Progenitor cell of endocrine pancreas (in vitro differentiated cells): ENCODE measurements at regions not wholly inside any gene's neighbourhood (a gene's known extent, or its start where the extent isn't known, plus 50 kb on each side); places are given as distances from the start of the nearest gene placed in this dataset.
A peak's percentile ranks its signal among the peaks of the same experiment; 100 is the strongest.

Experiments used
- DNase-seq: peaks from one replicate; pipeline ENCODE4 v3.0.0; 2021; ENCODE audit warnings: low spot score; ENCODE audit not compliant: unreplicated experiment
- H3K27ac Mint-ChIP-seq: 2 replicates; pipeline ENCODE4 v1.8.0; 2021; ENCODE audit warnings: mild to moderate bottlenecking, moderate library complexity, mixed read lengths
- H3K27me3 Mint-ChIP-seq: 2 replicates; pipeline ENCODE4 v1.8.0; 2021; ENCODE audit warnings: mixed read lengths
- H3K36me3 Mint-ChIP-seq: 2 replicates; pipeline ENCODE4 v1.8.0; 2022; ENCODE audit warnings: mixed read lengths; ENCODE audit not compliant: insufficient read depth
- H3K4me1 Mint-ChIP-seq: 2 replicates; pipeline ENCODE4 v1.8.0; 2021; ENCODE audit warnings: low read depth, mixed read lengths
- H3K4me3 Mint-ChIP-seq: 2 replicates; pipeline ENCODE4 v1.8.0; 2021; ENCODE audit warnings: low read depth, mild to moderate bottlenecking, moderate library complexity, mixed read lengths
- H3K9me3 Mint-ChIP-seq: 2 replicates; pipeline ENCODE4 v1.8.0; 2021; ENCODE audit warnings: low read depth, mixed read lengths
- TF ChIP-seq, protein P1 (sequence below): fragments of 200-600 bp; sonication (generic); IDR thresholded peaks from one replicate; pipeline ENCODE4 v1.5.0; 2021; ENCODE audit warnings: antibody characterized with exemption, mild to moderate bottlenecking; ENCODE audit not compliant: unreplicated experiment

- DNase-seq = no peak
- Mint-ChIP-seq H3K4me3 (no peak overlapping the region), H3K27ac (no peak overlapping the region), H3K9me3 (no peaks in the 10 kb centered on the region), H3K27me3 (no peaks in the 10 kb centered on the region), H3K4me1 (peaks cover 26% of the 10 kb centered on the region), H3K36me3 (no peaks in the 10 kb centered on the region)
- TF ChIP-seq, protein P1, sequence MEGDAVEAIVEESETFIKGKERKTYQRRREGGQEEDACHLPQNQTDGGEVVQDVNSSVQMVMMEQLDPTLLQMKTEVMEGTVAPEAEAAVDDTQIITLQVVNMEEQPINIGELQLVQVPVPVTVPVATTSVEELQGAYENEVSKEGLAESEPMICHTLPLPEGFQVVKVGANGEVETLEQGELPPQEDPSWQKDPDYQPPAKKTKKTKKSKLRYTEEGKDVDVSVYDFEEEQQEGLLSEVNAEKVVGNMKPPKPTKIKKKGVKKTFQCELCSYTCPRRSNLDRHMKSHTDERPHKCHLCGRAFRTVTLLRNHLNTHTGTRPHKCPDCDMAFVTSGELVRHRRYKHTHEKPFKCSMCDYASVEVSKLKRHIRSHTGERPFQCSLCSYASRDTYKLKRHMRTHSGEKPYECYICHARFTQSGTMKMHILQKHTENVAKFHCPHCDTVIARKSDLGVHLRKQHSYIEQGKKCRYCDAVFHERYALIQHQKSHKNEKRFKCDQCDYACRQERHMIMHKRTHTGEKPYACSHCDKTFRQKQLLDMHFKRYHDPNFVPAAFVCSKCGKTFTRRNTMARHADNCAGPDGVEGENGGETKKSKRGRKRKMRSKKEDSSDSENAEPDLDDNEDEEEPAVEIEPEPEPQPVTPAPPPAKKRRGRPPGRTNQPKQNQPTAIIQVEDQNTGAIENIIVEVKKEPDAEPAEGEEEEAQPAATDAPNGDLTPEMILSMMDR = peak; percentile 71
These were observed 244.7 kb downstream of the PIK3R1 start for GRCh38 chr5:68460147-68460798.

DNA sequence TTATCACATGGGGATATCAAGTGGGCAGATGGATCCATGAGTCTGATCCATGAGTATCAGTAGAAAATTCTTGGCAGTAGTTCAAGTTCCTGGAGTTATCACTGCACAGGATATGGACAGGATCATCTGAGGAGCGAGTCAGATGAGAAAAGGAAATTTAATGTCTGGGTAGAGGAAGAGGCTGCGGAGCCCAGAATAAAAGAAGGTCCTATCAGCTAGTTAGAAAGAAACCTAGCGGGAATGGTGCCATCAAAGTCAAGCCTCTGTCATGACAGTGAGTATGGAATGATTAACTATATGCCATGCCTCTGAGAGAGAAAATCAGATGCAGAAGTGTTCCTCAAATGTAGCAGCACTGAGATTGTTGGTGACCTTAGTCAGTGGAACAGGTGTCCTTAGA lies 248.1 kb downstream of the PIK3R1 start:
- DNase-seq = no peak
- H3K27me3 Mint-ChIP-seq = no peaks in the 10 kb centered on the region
- H3K4me3 Mint-ChIP-seq = no peak overlapping the region
- H3K36me3 Mint-ChIP-seq = no peaks in the 10 kb centered on the region
- no peak overlapping the region for H3K27ac Mint-ChIP-seq
- H3K9me3 Mint-ChIP-seq = no peaks in the 10 kb centered on the region
- TF ChIP-seq, protein P1 = no peak
- H3K4me1 Mint-ChIP-seq = peaks cover 12% of the 10 kb centered on the region

GRCh38 chr5:68464424-68464823 lies 248.9 kb downstream of the PIK3R1 start:
- Mint-ChIP-seq H3K9me3 (no peaks in the 10 kb centered on the region), H3K36me3 (no peaks in the 10 kb centered on the region), H3K4me3 (no peak overlapping the region), H3K4me1 (peaks cover 4% of the 10 kb centered on the region), H3K27ac (no peak overlapping the region), H3K27me3 (no peaks in the 10 kb centered on the region)
- TF ChIP-seq, protein P1 = no peak
- DNase-seq = no peak

GRCh38 chr5:68465133-68465532 lies 249.6 kb downstream of the PIK3R1 start:
- DNase-seq = no peak
- no peaks in the 10 kb centered on the region for H3K9me3 Mint-ChIP-seq
- H3K27ac Mint-ChIP-seq = no peak overlapping the region
- no peaks in the 10 kb centered on the region for H3K4me1 Mint-ChIP-seq
- H3K36me3 Mint-ChIP-seq = no peaks in the 10 kb centered on the region
- H3K4me3 Mint-ChIP-seq = no peak overlapping the region
- no peaks in the 10 kb centered on the region for H3K27me3 Mint-ChIP-seq
- TF ChIP-seq, protein P1 = no peak

DNA sequence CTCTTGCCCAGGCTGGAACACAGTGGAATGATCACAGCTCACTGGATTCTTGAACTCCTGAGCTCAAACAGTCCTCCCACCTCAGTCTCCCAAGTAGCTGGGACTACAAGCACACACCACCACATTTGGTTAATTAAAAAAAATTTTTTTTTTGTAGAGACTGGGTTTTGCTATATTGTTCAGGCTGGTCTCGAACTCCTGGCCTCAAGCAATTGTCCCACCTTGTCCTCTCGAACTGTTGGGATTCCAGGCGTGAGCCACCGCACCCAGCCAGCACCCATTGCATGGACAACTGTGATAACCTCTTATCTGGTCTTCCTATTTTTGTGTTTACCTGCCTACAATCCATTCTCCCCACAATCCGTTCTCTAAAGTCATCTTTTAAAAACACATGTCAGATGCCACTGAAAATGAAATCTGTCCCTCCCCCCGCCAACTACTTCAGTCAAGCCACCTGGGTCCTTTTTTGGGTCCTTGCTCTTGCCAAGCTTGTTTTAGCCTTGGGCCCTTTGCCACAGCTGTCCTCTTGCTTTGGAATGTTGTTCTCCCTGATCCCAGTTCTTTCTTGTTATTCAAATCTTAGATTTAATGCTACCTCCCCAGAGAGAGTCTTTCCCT lies 250.5 kb downstream of the PIK3R1 start:
- Mint-ChIP-seq H3K4me1 (no peaks in the 10 kb centered on the region), H3K27me3 (no peaks in the 10 kb centered on the region), H3K36me3 (no peaks in the 10 kb centered on the region), H3K9me3 (no peaks in the 10 kb centered on the region), H3K27ac (no peak overlapping the region), H3K4me3 (no peak overlapping the region)
- no peak for DNase-seq
- TF ChIP-seq, protein P1 = no peak
